ENCODE measurements at regions not wholly inside any gene's neighbourhood (a gene's known extent, or its start where the extent isn't known, plus 50 kb on each side); places are given as distances from the start of the nearest gene placed in this dataset.
A peak's percentile ranks its signal among the peaks of the same experiment; 100 is the strongest.
"Not testable (repeated sequence)": the region's sequence is repeated elsewhere in the genome, so short reads cannot be mapped to it uniquely, and the experiment has no call there.

DNA sequence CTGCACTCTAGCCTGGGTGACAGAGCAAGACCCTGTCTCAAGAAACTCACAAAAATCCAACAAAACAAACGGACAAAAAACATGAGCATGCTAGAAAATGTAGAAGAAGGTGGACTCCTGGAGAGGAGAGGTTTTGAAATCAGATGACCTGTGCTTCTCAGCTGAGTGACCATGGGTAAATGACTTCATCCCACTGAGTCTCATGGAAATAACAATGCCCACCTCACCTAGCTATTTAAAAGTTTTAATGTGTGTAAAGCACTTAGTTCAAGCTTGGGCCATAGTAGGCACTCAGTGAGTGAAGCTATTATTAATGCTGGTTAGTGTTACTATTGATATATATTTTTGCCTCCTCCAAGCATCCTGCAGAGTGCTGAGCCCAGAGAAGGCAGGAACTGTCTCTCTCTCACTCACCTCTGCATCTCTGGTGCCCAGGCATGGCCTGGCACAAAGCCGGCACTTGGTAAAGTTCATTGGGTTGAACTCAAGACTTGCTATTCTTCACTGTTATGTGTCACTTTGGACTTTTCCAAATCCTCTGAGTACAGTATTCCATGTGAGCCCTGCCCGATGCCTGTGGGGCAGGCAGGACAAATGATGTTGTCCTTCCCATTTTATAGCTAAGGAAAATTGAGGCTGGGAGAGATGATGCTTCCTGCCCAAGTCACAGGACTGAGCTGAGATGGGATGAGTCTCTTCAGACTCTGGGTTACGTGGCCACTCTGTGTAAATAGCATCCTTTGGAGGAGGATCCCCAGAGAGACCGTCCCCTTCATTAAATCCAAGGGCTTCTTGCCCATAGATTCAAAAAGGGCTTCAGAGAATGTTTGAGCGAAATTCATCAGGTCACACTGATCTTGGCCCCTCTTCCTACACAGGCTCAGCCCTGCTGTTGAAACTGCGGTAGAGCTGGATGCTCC, 81.4 kb upstream of the EMX2 start:
- intact Hi-C loops (cut with DNase I): no loop called here
- no peak for DNase-seq

DNA sequence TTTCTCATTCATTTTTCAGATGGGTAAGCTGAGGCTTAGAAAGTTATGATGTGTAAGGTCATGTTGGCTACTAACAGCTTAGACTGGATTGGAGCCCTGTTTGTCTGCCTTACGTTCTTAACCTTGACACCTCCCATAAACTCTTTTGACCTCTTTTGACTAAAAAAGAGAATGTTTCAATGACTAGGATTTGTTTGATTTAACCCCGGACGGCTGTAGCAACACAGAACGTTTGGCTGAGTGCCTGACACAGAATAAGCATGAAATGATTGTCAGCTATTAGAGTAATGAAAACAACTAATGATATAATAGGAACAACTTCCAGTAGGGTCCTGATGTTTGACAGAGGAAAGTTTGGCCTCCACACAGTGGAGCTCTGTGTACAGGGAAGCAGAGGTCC, 83.3 kb upstream of the PDZD8 start:
- intact Hi-C loops (cut with DNase I): no loop called here
- DNase-seq: no peak

DNA sequence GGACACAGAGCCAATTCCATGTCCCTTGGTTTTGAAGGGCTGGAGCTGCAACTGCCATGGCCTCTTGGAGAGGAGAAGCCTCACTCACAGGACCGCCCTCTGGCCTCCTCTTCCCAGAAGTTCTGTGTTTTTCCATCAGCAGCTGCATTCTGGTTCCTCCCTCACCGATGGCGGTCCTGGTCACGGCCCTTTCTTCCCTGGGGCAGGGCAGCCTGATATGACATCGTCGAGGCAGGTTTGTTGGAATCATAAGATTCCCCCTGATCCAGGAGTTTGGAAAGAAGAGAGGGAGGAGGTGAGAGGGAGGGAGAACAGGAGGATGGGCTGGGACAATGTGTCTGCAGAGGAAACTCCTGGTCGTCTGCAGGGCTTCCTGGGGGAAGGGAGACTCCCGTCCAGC, 82.7 kb upstream of the PDZD8 start:
- intact Hi-C loops (cut with DNase I): no loop called here
- DNase-seq: no peak

DNA sequence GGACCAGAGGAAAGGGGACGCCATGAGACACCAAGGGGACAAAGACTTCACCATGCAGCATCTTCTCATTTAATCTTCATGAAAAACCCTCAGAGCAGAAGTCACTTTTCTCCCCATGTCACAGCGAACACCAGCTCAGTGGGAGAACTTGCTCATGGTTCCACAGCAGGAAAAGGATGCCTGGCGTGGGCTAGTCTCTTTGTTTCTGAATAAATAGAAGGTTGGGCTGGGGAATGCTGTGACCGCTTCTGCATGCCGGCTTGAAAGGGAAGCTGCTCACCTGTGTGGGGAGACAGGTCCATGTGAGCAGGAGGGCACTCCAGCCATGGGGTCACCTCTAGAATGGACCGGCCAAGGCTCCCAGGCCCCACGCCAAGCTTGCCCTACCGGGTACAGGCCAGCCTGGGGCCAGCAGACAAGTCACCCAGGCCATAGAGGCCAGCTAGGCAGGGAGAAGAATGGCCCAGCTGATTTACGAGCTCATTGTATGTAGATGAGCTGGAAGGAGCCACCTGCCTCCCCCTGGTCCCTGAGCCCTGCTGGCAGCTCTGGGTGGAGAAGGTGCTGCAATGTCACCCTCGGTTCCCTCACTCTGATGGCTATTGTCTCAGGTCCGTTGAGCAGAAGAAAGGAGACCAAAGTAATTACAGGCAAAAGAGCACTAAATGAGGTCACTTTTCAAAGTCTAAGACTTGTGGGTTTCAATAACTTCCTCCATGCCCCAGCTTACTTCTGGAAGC, 82.0 kb upstream of the PDZD8 start:
- intact Hi-C loops (cut with DNase I): no loop called here
- no peak for DNase-seq

DNA sequence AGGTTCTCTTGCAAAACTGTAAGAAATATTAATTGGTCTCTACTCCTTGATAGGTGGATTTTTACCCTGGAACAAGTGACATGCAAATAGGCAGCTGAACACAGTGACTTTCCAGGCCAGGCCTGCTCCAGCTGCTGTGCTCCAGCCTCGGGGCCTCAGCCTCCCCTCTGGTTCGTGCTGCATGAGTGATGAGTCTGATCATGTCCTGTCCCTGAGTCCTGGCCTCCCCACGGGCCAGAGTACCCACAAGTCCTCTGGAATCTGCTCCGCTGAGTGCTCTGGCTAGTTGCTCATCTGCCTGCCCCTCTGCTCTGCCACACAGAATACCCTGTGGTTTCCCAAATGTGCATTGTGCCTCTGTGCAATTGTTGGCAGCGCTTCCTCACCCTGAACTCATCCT, 80.1 kb upstream of the PDZD8 start:
- intact Hi-C loops (cut with DNase I): no loop called here
- no peak for DNase-seq

DNA sequence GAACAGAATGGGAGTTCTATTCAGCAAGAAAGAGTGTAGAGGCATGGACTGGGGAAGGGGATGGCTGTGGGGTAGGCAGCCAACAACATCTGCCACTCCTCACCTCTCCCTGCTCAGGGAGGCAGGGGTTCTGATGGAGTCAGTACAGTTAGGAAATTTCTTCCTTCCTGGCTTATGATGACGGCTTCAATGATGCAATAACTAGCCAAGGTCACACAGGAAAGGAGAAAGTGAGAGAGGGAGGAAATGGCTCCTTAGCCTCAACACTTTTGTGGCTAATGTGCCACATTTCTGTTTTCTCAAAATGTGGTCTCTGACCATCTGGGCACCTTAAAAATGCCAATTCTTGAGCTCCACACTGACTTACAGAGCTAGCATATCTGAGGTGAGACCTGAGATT, 79.3 kb upstream of the PDZD8 start:
- intact Hi-C loops (cut with DNase I): no loop called here
- no peak for DNase-seq

DNA sequence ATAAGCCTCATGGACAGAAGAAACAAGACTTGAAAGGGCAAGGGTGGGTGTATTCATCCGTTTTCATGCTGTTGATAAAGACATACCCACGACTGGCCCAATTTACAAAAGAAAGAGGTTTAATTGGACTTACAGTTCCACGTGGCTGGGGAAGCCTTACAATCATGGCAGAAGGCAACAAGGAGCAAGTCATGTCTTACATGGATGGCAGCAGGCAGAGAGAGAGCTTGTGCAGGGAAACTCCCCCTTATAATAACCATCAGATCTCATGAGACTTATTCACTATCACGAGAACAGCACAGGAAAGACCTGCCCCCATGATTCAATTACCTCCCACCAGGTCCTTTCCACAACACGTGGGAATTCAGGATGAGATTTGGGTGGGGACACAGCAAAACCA, 78.2 kb upstream of the PDZD8 start:
- intact Hi-C loops (cut with DNase I); DNase-seq: not testable (repeated sequence)

DNA sequence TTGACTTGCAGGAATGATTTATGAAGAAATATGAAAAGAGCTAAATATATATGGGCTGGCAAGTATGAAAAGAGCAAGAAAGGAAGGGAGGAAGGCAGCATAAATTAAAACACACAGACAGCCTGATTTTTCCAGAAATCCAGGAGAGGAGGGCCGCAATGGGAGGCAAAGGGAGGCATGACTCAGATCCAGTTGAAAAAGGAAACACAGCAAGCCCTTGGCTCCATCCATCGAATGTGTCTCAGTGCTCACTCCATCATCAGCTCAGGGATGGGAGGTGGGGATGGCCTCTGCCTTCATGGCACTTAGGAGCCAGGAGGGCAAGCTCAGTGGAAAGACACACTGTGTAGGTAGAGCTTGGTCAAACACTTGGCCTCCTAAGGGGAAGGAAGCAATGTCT, 75.7 kb upstream of the PDZD8 start:
- intact Hi-C loops (cut with DNase I): no loop called here
- DNase-seq: no peak

DNA sequence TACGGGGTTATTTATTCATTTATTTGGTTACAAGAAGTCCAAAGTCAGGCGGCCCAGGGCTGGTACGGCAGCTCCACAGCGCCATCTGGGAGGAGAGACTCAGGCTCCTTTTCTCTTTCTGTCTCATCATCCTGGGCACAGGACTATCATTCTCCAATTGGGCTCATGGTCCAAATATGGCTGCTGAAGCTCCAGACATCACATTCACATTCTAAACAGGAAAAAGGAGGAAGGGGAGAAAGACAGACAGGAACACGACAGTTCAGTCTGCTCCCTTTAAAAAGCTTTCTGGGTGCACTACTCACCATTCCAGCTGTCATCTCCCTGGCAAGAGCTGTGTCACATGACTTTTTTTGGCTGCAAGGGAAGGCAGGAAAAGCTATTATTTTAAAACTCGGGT, 74.4 kb upstream of the PDZD8 start:
- no peak for DNase-seq
- intact Hi-C loops (cut with DNase I): no loop called here

DNA sequence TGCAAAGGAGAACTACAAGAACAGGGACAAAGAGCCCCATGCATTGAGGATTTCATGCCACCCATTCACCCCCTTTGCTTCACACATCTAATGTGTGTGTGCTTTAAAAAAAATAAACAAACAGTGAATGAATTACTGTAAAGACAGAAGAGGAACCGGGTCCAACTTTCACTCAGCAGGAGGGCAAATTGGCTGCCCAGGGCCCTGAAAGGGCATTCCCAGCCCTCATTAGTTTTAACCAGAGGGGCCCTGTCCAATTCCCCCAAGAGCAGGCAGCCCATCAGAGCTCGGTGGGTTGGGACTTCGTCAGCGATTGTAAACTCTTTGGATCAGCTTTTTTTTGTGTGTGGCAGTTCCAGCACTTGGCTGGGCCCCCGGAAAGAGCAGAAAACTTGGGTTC, 73.6 kb upstream of the PDZD8 start:
- intact Hi-C loops (cut with DNase I): no loop called here

DNA sequence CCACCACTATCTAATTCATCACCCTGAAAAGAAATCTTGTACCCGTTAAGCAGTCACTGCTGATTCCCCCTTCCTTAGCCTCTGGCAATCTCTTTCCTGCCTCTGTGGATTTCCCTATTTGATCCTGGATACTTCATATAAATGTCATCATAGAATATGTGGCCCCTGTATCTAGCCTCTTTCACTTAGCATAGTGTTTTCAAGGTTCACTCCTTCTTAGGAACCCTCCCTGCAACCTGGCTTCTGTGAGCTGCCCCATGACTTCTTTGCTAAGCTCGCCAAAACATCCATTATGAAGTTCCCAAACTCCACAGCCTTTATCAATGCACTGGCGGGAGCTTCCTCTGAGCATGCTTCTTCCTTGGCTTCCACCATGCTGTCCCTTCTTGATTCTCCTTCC, 70.8 kb upstream of the PDZD8 start:
- DNase-seq: no peak
- intact Hi-C loops (cut with DNase I): no loop called here

More for the DNA sequence above, 73.6 kb upstream of the PDZD8 start:
- peak in 26 of 42 donors; percentile 8 to 61 (median 31) for DNase-seq

DNA sequence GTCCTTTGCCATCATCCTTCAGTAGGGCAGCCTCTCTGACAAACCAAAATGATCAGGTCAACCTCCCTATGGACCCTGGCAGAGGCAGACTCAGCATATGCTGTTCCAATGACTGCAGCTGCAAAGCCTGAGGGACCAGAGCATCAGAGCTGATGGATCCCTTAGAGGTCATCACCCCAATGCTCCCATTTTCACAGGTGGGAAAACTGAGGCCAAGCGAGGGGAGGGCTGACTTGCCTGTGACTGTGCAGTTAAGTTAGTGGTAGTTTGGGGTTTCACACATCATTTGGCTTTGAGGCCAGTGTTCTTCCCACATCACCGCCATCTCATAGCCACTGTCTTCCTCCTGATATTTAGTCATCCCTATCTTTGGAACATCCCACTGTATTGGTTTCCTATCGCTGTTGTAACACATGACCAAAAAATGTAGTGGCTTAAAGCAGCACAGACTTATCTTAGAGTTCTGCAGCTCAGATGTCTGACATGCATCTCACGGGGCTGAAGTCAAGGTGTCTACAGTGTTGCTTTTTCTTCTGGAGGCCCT, 69.3 kb upstream of the PDZD8 start:
- DNase-seq: no peak
- intact Hi-C loops (cut with DNase I): no loop called here

DNA sequence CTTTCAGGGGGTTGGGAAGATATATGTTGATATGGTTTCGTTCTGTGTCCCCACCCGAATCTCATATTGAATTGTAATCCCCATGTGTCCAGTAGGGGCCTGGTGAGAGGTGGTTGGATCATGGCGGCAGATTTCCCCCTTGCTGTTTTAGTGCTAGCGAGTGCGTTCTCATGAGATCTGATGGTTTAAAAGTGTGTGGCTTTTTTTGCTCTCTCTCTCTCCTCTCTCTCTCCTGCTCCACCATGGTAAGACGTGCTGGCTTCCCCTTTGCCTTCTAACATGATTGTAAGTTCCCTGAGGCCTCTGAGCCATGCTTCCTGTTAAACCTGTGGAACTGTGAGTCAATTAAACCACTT, 68.4 kb upstream of the PDZD8 start:
- DNase-seq: no peak
- intact Hi-C loops (cut with DNase I): no loop called here

DNA sequence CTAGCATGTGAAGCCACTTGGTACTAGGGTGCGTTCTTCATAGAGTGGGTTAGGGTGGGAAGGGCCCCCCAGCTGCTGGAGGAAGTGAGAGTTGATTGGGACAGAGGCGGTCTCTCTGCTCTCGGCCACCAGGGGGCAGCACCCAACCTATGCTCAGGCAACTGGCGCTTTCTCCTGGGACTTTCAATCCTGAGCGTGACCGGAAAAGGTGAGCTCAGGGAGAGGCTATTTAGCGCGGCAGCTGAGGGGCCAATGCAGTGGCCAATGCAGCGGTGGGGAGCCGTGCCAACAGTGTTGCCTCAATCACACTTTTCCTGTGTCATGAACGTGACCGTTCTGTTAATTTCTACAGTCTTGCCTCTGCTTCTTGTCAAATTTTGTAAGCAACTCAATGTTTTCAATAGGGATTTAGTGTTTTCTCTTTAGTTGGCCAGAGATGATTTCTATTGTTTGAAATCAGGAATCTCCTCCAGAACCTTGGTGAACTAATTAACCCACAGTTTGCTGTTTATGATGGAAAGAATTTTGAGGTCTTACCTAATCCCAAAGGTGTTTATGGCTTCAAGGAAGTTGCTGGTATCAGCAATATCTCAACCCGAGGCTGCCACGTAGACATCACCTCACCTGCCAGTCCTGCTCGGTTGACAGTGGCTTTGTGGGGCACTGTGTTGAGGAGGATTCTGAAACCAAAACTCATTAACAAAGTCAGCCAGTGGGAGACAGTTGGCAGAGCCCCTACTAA, 67.9 kb upstream of the PDZD8 start:
- DNase-seq: peak; percentile 50 to 92 (median 81)
- intact Hi-C loops (cut with DNase I): no loop called here

DNA sequence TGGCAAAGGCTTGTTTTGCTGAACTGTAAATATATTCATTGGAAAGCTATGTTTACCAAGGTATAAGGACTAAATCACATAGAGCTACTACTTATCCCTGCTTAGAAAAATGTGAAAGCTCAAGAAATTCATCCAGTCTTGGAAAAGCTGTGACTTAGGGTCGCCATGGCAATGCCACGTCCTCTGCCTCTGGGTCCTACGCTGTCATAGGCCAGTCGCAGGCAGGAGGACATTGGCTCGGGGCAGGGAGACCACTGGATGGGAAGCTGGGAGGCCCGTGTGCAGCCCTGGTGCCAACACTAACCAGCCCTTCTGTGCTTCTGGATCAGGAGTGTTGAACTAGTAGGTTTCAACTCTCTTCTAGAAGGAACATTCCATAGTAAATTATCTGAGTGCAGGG, 67.3 kb upstream of the PDZD8 start:
- peak in 2 of 42 donors; percentile 7 to 11 for DNase-seq
- intact Hi-C loops (cut with DNase I): no loop called here

DNA sequence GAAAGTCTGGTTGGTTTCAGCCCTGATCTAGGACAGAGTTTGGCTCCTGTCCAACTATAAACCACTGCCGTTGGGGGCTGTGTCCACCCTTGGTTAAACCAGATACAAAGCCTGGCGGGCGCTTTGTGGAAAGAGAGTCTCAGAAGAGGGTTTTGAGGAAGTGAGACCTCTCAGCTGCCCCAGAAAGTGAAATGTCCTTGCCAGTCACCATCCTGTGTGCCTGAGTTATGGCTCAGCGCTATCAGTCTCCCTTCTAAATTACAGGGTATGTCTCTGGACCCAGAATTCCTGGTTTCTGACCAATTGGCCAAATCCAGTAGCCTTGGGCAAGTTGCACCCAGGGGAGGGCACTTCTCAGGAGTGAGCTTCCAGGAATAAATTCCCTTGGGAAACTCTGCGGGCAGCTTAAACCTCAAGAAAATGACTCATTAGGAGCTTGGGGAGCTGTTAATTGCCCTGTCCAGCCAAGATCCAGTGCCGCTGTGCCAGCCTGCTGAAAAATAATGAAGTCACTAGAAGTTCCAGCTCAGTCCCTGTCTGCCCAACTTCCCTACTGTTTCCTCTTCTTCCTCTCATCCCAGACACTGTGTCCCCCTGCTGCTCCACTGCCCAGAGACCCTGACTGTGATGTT, 66.7 kb upstream of the PDZD8 start:
- intact Hi-C loops (cut with DNase I): no loop called here
- DNase-seq: peak in 13 of 42 donors; percentile 2 to 62 (median 22)

DNA sequence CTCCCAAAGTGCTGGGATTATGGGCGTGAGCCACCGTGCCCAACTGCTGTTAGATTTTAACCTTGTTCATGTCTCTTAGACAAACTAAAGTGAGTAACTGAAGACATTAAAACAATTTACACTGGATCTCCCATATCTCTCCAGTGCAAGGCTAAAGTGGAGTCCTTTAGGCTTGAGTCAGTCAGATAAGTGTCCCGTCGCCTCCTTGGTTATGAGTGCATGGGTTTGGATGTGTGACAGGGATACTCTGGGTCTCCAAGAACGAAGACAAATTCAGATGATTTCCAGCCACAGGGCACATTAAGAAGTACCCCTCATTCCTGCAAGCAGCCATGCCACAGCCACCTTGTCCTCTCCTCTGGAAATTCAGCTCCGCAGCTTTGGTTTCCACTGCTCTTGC, 66.1 kb upstream of the PDZD8 start:
- DNase-seq: no peak
- intact Hi-C loops (cut with DNase I): no loop called here

DNA sequence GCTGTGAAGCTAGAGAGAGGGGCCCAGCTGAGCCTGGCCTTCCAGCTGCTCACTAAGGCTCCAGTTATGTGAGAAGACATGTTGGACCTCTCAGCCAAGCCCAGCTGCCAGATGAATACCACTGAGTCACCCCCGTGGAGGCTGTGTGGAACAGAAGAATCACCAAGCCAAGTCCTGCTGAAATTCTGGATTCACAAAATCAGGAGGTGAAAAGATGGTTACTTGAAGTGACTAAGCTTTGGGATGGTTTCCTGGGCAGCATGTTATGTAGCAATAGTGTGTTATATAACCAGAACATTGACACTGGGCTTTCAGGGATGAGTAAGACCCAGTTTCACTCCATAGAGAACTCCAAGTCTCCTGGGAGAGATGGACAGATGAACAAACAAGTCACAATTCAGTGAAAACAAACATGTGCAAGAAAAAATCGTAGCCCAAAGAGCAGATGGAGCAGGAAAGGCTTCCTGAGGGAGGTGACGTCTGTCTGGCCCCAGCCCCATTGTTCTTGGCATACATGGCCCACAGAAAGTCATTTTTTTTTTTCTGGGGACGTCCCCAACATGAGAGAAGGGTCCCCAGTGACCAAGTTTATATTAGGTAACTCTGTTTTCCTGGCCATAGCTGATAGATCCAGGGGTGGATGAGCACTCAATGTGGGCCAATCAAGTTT, 64.1 kb upstream of the PDZD8 start:
- intact Hi-C loops (cut with DNase I): no loop called here
- peak in 5 of 42 donors; percentile 14 to 66 (median 21) for DNase-seq

DNA sequence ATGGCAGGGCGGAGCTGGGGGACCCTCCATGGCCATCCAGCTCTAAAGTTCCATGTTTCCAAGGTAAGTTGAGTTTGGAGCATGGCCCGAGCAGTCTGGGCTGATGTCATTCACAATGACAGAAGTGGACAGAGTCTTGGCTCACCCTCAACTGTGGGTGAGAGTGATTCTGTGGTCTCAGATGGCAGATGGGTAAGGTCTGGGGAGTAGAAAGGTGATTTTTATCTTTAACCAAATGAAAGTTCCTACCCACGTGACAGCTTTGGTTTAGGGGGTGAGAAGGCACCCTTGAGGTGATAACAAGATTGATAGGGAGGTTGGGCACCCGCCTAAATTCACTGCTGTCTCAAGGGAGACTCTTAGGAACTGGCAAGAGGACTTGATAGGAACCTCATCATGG, 57.6 kb upstream of the PDZD8 start:
- intact Hi-C loops (cut with DNase I): no loop called here
- DNase-seq: no peak

All from head of caudate nucleus (tissue), 42 donors.